OCI-LY7 (cell line): ENCODE measurements at regions not wholly inside any gene's neighbourhood (a gene's known extent, or its start where the extent isn't known, plus 50 kb on each side); places are given as distances from the start of the nearest gene placed in this dataset.

Experiments
- CTCF ChIP-seq: fragments of 200-600 bp; sonication (generic); conservative IDR thresholded peaks from 2 replicates; pipeline ENCODE4 v1.5.1; 2014; ENCODE audit warnings: mild to moderate bottlenecking, antibody characterized with exemption, low read length, moderate library complexity, mixed read lengths
- EZH2phosphoT487 ChIP-seq: fragments of 200-600 bp; sonication (generic); IDR thresholded peaks from 2 replicates; pipeline ENCODE4 v1.6.1; 2018; ENCODE audit warnings: low read depth, borderline replicate concordance, mild to moderate bottlenecking, mixed run types, antibody characterized with exemption, low read length, moderate library complexity, mixed read lengths

GRCh38 chr17:49899191-49899485, 51.3 kb upstream of the TAC4 start:
- TF ChIP-seq CTCF (peak; percentile 57), EZH2phosphoT487 (no peak)
